KOPT-K1 (cell line): ENCODE measurements at regions not wholly inside any gene's neighbourhood (a gene's known extent, or its start where the extent isn't known, plus 50 kb on each side); places are given as distances from the start of the nearest gene placed in this dataset.

Experiments used
- H3K27ac ChIP-seq: fragments of 200-600 bp; sonication (generic); 2 replicates; pipeline ENCODE4 v1.5.1; 2016; ENCODE audit warnings: antibody characterized with exemption, mild to moderate bottlenecking, low read depth, low read length; ENCODE audit not compliant: poor library complexity, severe bottlenecking
- H3K36me3 ChIP-seq: fragments of 200-600 bp; sonication (generic); 2 replicates; pipeline ENCODE4 v1.5.1; 2017; ENCODE audit warnings: antibody characterized with exemption, mild to moderate bottlenecking, low read length, moderate library complexity; ENCODE audit not compliant: insufficient read depth
- H3K9me3 ChIP-seq: fragments of 200-600 bp; sonication (generic); 2 replicates; pipeline ENCODE4 v1.5.1; 2017; ENCODE audit warnings: antibody characterized with exemption, low read length, mild to moderate bottlenecking; ENCODE audit not compliant: insufficient read depth, poor library complexity, severe bottlenecking

DNA sequence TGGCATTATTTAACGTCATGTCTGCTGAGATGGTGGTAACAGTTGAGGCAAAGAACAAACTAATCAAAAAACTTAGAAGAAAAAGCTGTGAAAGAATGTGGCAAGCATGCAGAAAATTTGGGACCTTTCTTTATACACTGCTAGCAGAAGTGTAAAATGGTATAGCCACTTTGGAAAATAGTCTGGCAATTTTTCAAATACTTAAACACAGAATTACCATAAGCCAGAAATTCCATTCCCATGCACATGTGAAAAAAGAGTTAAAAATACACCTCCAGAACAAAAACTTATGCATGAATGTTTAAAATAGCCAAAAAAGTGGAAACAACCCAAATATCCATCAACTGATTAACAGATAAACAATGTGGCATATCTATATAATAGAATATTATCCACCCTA, 613.3 kb downstream of the TBL1XR1 start:
- Histone ChIP-seq H3K9me3 (no peaks in the 10 kb centered on the region), H3K27ac (no peak overlapping the region), H3K36me3 (no peaks in the 10 kb centered on the region)

DNA sequence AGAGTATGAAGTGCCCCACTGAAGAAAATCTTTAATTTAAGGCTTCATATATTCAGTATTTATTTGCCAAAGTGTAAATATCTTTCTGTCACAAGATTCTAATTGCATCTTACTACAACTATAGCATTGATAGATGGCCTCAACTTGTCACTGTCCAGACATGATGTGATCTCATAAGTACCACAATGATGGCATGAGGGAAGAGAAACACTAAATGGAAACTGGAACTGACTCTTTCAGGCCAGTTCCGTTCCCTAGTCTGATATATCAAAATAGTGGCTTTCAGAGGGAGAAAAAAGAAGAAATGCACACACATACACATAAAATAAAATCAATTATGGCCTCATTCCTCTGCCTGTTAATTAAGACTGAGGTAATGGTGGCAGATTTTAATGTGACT, 615.7 kb downstream of the TBL1XR1 start:
- Histone ChIP-seq H3K27ac (no peak overlapping the region), H3K36me3 (no peaks in the 10 kb centered on the region), H3K9me3 (no peaks in the 10 kb centered on the region)

DNA sequence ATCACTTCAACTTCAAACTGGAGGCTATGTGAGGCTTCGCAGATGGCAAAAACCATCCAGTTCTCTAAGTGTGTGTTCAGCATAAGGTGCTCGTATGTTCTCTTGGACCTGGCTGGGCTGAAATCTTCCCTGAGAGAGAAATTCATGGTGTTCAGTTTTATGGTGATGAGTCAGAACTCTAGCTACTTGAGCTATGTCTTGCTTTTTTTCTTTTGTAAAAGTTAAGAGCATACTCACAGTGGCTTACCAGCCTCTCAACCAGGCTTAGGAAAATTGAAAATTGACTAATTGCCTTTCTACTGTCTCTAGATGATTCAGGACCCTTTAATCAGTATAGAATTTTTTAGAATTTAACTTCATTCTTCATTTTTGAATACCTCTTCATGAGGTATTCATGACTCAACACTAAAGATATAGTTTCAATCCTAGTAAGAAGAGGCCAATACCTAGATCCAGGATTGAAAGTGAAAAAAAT, 617.5 kb downstream of the TBL1XR1 start:
- Histone ChIP-seq H3K27ac (no peak overlapping the region), H3K36me3 (no peaks in the 10 kb centered on the region), H3K9me3 (no peaks in the 10 kb centered on the region)

DNA sequence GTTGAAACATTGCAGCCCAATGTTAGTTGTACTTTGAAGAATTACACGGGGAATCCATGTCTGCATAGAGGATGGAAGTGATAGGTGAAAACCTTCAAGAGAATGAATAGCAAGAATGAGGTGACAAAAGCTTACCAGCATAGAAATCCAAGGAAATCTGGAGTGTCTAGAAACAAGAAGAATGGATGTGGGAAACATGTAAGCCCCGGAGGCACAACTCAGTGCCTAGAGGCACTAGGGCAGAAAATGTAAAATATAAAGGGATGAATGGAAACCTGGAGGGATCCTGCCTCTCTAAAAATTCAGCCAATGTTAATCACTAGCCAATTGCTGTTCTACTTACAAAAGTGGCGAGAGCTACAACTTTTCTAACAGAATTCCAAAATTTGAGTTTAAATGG, 619.0 kb downstream of the TBL1XR1 start:
- no peak overlapping the region for H3K27ac ChIP-seq
- H3K9me3 ChIP-seq: no peaks in the 10 kb centered on the region
- H3K36me3 ChIP-seq: no peaks in the 10 kb centered on the region

DNA sequence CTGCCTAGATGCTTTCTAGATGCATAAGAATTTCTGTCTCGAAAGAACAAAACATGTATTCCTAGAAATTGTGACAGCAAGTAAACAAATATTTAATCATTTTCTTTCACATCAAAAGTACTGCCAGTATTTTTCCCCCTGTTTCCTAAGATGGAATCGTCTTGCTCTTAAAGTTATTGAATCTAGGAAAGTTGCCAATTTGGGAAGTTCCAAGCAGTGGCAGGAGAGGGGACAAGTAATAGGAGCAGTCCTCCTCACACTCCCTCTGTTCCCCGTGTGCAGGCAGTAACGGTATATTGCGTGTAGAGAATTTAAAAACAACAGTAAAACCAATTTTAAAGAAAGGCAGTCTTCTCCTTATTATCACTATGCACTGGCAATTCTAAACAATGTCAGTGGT, 619.8 kb downstream of the TBL1XR1 start:
- Histone ChIP-seq H3K27ac (no peak overlapping the region), H3K9me3 (no peaks in the 10 kb centered on the region), H3K36me3 (no peaks in the 10 kb centered on the region)

DNA sequence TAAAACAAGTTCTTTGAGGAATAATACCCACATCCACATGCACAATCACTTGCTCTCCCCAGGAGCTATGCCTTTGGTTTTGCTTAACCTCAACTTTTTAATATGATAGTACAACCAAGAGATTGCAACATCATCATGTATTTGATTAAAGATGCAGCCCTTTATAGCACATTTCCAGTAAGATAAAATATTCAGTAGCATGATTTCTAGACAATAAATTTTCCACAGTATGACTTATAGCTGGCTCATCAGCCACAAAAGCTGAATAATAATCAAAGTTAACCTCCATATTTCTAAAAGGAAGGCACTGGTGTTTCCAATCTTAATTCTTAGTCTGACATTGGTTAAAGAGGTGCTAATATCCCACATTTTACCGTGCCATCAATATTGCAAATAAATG, 622.5 kb downstream of the TBL1XR1 start:
- H3K36me3 ChIP-seq: no peaks in the 10 kb centered on the region
- no peak overlapping the region for H3K27ac ChIP-seq
- H3K9me3 ChIP-seq: no peaks in the 10 kb centered on the region

DNA sequence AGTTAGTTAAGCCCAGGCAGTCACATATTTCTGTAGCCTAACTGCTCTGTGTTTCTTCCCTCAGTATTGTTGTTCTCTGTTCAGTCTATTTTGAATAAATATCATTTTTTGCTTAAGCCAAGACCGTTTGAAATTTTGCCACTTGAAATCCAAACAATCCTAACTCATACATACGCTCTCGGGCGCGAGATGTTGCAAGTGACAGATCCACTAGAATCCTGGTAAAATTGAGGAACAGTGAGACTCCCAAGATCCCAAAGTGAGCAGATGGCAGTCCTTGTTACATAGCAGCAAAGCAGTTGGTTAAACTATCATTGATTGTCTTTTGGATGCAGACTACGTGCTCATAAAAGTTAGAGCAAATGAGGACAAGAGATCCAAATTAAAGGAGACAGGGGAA, 625.4 kb downstream of the TBL1XR1 start:
- no peaks in the 10 kb centered on the region for H3K36me3 ChIP-seq
- H3K9me3 ChIP-seq: no peaks in the 10 kb centered on the region
- no peak overlapping the region for H3K27ac ChIP-seq

DNA sequence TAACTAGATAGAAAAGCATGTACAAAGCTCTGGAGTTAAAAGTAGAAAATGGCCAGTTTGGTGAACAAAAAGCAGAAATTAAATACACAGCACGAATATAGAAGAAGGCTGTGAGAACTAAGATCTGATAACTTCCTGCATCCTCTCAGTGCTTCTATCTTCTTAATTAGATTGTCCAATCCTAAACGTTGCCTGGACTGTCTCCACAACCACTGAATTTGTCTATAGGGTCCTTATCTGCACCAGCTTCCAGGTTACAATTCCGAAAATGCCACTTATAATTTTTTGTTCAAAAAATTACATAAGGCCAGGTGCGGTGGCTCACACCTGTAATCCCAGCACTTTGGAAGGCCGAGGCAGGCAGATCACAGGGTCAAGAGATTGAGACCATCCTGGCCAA, 626.3 kb downstream of the TBL1XR1 start:
- H3K9me3 ChIP-seq: no peaks in the 10 kb centered on the region
- H3K36me3 ChIP-seq: no peaks in the 10 kb centered on the region
- no peak overlapping the region for H3K27ac ChIP-seq

DNA sequence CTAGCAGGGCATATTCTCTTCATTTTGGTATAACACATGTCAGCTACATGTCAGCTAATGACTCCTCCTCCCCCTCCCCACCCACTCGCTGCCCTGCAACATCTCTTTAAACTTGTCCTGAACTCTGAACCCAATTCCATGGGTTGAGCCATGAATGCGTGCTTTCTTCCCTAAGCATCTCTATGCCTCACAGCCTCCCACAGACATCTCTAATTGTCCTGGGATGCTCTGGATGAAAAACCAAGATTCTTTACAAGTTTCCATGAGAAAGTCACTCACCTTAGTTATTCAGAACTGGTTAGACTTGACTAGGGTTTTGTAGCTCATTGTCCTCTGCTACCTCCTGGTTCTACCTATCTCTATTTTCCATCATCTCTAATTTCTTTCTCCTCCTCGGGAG, 629.1 kb downstream of the TBL1XR1 start:
- Histone ChIP-seq H3K9me3 (no peaks in the 10 kb centered on the region), H3K27ac (no peak overlapping the region), H3K36me3 (no peaks in the 10 kb centered on the region)

DNA sequence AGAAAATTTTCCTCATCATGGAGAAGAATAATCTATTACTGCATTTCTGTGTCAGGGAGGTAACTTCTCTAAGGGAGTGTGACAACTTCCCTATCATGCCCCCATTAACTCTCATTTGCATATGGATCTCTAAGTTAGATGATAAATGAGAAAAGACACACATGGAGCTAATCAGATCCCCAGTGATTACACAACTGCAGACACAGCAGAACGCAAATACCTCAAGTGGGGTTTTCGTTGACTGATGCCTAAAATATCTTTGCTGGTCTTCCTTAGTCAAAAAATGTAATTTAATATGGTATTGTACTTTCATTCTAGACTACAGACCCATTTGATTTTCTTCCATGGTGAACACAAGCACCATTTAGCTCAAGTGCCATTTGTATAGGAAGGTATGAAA, 630.5 kb downstream of the TBL1XR1 start:
- no peak overlapping the region for H3K27ac ChIP-seq
- H3K9me3 ChIP-seq: no peaks in the 10 kb centered on the region
- no peaks in the 10 kb centered on the region for H3K36me3 ChIP-seq

DNA sequence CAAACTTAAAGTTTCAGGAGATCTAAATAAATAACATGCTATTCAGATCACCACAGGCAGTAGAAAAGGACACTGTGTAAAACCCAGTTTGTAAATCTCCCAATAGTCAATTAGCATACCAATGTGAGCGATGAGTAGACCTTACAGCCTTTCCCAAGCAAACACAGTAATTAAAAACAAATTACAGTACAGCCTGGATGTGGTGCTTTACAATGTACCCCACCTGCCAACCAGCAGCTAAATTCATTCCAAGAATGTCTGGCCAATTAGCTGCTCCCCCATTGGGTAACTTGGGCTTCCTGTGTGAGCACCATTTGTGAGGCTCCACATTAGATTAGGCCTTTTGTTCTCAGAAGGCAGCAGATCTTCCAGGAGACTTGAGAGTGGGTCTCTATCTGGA, 635.0 kb downstream of the TBL1XR1 start:
- Histone ChIP-seq H3K9me3 (no peaks in the 10 kb centered on the region), H3K36me3 (no peaks in the 10 kb centered on the region), H3K27ac (no peak overlapping the region)

DNA sequence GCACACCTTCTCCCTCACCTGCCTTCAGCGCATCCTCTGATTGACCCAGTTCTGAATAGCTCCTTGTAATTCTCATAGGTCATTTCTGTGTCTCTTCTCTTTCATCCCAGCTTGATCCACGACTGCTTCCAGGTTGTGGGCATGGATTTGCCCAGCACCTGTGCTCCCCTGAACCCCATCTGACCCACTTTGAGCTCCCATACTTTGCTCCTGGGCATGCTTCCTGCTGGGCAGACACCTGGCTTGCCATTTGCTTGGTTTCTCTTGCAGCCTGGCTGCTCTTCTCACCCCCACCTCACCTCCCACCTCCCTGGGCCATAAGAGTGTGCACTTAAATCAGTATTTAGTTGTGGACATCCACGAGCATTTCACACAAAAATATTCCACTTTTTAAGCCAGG, 635.5 kb downstream of the TBL1XR1 start:
- no peaks in the 10 kb centered on the region for H3K9me3 ChIP-seq
- no peaks in the 10 kb centered on the region for H3K36me3 ChIP-seq
- H3K27ac ChIP-seq: no peak overlapping the region

DNA sequence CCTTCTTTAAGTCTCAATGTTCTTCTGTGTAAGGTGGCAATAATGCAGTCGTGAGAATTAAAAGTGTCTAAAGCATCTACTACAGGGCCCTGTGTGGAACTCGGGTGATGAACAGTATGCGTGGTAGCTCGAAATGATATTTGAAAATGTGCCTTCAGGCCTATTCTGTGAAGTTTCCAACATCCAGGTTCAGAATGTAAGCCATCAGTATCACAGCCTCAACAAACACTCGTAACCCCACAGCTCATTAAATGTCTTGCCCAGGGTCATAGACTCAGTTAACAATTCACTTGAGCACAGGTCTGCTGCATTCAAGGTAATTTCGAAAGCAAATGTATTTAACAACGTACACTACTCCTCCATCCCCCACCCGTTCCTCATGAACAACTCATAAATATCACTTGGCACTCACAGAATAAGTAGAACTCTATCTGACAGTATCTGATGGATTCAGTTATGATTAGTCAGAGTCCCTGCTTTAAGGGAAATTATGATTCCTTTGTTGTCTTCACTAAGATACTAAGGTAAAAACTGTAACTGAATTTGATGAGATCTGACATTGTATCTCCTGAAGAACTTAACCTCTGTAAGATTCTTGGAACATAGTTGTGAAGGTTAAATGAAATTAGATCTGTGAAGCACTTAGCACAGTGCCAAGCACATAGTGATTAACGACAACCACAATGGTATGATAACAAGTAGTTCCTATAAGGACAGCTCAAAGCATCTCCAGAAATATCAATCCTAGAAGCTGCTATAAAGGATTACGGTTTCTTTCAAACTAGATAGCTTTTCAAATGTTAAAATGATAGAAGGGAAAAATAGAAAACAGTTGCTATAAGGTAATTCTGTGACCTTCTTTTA, 642.3 kb downstream of the TBL1XR1 start:
- H3K9me3 ChIP-seq: no peaks in the 10 kb centered on the region
- H3K36me3 ChIP-seq: no peaks in the 10 kb centered on the region
- no peak overlapping the region for H3K27ac ChIP-seq

DNA sequence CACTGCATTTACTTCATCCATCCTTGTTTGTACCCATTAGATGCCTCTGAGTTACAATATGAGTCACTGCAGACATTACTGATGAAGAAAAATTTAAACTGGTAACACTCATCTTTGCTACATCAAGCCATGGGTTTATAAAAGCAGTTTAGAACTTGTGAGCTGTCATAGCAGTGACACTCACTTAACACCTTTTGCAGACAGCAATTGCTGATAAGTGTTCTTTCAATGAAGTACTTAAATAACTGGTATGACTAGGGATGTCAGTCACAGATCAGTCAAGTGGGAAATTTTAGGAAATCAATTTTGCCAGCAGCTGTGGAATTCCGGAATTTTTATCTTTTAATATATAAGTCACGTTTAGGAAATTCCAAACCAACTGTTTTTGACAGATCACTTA, 643.0 kb downstream of the TBL1XR1 start:
- no peak overlapping the region for H3K27ac ChIP-seq
- no peaks in the 10 kb centered on the region for H3K9me3 ChIP-seq
- no peaks in the 10 kb centered on the region for H3K36me3 ChIP-seq

DNA sequence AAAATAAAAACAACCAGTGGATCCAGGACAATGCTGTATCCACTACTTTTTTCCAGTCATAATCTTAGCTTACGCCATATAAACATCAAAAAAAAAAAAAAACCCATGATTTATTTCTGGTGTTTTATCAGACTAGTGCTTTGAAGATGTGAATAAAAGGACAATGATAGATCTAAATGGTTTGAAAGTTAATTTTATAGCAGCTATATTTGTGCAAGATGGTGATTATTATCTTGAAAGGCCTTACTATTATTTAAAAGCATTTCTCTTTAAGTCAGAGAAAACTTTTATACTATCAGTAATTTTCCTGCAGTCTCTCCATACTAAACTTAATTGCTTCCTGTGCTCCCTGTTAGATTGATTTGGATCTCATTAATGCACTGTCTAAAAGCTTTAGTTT, 670.3 kb downstream of the TBL1XR1 start:
- H3K27ac ChIP-seq: no peak overlapping the region
- no peaks in the 10 kb centered on the region for H3K36me3 ChIP-seq
- no peaks in the 10 kb centered on the region for H3K9me3 ChIP-seq

DNA sequence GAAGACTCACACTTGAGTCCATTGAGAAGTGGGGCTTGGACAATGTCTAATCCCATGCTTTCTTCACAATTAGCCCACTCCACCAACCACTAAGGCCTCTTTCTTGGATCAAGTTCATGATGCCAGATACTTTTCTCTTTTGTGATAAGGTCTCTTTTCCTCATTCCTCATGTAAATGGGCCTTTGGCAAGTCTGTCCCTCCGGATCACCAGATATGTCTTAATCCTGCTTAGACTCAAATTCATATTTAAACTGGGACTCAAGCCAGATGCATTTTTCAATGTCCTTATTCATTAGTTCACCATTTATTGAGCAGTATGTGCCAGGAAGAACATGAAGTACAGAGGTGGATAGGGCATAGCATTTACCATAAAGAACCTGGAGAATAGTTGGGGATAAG, 671.1 kb downstream of the TBL1XR1 start:
- Histone ChIP-seq H3K27ac (no peak overlapping the region), H3K36me3 (no peaks in the 10 kb centered on the region), H3K9me3 (no peaks in the 10 kb centered on the region)
